COR-L47 (cell line): ENCODE measurements at regions not wholly inside any gene's neighbourhood (a gene's known extent, or its start where the extent isn't known, plus 50 kb on each side); places are given as distances from the start of the nearest gene placed in this dataset.
"Not testable (repeated sequence)": the region's sequence is repeated elsewhere in the genome, so short reads cannot be mapped to it uniquely, and the experiment has no call there.

Source experiments
- DNase-seq: peaks from one replicate; lab custom pipeline; 2025; lab: John Stamatoyannopoulos, UW

DNA sequence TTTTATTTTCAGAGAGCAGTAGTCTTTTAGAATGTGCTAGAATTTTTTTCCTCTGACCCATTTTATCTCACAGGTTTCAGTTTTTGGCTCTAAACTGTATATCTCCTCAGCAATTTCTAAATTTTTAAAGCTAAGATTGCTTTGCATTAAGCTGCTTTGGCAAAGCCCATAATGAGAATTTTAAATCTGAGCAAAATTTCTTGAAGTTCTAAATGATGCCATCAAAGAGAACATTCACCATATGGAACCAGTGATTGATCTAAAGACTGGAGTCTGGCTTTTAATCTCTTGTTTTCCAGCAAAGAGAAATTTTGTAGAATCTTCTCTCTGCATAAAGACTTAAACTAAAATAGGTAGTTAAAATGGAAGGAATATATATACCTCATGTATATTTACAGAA lies 313.6 kb downstream of the TBC1D32 start:
- DNase-seq = no peak

DNA sequence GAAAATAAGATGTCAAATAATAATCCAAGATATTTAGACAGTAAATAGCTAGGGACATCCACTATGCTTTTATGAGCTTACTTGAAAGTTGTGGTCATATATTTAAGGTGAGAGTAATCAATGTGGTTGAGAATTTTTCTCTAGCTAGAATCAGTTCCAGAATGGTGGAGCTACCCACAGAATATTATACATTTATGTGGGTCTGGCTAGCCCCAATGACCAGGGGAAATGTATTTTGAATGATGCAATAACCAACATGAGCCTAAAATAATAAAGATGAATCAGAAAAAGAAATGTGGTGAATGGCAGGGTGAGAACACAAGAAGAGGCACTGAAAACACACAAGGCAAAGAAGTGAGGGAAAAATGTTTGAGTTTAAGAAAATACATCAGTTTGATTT lies 325.7 kb downstream of the TBC1D32 start:
- no peak for DNase-seq

DNA sequence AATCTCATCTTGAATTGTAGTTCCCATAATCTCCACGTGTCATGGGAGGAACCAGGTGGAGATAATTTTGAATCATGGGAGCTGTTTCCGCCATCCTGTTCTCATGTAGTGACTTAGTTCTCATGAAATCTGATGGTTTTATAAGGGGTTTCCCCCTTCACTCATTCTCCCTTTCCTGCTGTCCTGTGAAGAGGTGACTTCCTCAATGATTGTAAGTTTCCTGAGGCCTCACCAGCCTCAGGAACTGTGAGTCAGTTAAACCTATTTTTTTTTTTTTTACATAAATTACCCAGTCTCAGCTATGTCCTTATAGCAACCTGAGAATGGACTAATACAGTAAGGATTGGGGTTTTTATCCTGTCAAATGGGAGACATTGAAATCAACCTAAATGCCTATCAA lies 328.3 kb downstream of the TBC1D32 start:
- no peak for DNase-seq

DNA sequence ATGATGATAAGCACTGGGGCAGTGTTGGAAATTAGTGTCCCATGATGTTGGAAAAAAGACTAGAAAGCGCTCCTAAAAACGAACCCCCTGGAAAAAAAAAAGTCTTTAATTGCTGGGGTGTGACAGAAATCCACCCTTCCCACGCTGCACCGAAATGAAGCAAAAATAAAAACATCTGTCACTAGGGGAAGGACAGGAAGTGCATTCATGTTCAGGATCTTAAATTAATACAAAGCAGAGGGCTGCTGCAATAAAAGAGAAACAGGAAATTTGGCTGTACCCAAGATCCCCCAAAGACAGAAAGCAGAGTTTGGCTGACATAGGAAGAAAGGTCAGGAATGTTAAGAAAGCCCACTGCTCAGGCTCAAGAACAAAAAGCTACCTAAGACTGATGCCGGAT lies 333.9 kb downstream of the TBC1D32 start:
- no peak for DNase-seq

DNA sequence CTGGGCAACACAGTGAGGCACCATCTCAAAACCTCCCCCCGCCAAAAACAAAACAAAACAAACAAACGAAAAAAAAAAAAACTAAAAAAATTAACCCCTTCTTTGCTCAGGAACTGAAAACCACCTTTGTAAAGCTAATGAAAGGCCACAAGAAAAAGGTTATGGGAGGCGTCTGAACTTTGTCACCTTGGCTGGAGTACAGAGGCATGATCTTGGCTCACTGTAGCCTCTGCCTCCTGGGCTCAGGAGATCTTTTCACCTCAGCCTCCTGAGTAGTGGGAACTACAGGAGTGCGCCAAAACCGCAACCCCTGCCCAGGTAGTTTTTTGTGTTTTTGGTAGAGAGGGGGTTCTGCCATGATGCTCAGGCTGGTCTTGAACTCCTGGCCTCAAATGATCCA lies 337.9 kb downstream of the TBC1D32 start:
- DNase-seq = no peak

DNA sequence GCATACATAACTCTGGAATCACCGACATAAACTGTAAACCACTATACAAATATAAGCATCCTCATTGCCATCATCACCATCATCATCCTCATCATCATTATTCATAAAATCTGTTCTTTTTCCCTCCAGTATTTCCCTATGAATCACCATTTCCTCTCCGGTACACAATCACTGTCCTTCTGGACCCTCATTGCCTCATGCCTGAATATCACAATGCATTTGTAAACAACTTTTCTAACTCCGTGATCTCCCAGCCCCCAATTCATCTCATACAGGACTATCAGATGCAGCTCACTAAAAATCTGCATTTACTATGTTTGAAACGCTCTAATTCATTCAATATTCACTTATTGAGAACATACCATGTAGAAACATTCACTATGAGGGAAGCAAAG lies 339.7 kb downstream of the TBC1D32 start:
- DNase-seq = no peak

DNA sequence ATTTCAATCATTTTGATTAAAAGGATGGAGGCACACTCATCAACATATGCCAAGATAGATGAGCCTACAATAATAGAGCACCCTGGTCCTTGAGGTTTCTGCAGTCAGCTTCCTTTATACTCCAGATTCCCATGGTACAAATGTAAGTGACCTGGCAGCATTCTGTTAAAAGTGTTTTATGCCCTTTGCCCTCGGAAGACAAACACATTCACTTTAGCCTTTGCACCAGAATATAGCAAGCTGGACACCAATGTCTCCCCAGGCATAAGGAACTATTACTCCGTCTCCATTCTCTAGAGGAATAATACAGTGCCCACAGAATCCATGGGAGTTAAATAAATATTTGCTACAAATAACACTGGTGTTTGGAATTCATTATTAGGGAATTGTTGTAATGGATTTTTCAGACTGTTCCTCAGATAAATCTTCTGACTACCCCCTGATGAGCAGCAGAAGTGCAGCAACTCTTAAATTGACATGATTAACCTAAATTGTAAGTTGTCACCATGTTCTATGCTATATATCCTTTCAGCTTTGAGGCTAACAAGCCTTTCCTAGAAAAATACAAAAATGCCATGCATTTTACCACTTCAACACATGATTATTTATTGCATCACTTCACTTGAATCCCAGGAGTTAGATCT lies 340.2 kb downstream of the TBC1D32 start:
- DNase-seq = no peak

DNA sequence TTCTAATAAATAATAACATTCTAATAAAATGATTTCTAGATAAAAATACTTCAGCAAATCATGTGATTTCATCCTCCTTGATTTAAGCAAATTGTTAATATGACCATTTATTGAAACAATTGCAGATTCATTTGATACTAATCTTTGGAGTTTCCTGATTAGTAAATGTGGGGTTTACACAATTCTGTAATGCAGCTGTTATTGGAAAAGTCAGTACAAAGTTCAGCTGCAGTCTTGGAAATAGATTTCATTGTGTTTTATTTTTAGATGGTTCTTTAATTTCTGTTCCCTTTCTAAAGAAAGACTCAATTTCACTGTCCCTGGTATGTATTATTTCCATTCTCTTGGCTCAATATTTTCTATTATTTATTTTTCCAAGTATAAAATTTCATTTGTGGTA lies 342.0 kb downstream of the TBC1D32 start:
- DNase-seq = no peak

DNA sequence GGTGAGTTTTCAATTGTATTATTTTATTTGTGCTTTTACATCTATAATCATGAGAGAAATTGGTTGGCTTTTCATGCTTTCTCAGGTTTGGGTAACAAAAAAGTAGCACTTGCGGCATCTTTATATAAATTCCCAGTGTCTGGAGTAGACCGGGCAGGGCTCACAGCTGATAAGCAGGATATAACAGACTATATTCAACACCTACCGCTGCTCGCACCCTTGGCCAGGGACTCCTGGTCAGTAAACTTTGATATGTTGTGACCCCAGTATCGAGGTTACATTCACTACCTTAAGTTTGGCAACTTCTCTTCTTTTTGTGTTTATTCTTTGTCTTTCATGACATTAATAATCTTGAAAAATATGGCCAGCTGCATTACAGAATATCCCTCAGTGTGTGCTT lies 343.4 kb downstream of the TBC1D32 start:
- no peak for DNase-seq

DNA sequence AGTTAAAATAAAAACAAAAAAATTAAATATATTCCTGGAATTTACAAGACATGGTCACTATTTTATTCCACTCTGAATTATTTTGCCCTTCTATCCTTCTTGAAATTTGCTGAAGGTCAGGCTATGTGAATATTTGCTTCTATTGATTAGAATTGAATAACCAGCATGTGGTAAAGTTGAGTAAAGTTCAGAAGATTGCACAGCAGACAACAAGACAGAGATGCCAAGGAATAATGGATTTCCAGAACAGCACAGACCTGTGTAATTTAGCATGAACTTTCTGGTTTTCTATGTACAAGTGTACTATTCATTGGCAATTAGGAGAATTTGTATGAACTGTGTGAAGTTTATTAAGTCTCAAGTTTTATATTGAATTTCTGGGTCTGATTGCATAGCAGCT lies 352.4 kb downstream of the TBC1D32 start:
- DNase-seq = no peak

DNA sequence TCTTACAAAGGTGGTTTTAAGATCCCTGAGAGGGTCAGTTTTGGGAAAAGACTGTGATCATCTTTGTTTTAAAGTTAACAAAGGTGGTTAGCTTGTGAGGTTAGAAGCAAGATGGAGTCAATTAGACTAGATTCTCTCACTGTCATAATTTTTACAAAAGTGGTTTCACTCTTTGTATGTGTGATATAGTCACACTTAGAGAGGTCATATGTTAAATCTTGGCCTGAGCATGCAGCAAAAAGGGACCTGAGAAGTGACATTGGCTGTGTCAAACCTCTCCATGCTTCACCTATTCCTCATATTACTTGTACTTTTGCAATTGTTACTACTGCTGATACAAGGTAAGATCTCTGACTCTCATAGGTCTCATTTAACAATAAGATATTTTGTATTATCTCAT lies 368.0 kb downstream of the TBC1D32 start:
- DNase-seq = no peak

DNA sequence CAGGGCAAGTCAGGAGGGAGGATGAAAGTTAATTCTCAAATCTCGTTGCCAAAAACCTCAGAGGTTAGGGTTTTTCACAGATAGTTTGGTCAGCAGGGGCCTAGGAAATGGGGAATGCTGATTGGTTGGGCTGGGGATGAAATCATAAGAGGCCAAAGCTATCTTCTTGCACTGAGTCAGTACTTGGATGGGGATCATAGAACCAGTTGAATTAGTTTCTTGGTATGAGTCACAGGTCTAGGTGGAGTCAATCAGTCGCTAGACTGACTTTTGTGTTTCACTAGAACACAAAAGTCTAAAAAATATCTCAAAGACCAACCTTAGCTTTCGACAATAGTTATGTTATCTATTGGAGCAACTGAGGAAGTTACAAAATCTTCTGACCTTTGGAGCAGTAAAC lies 368.5 kb downstream of the TBC1D32 start:
- DNase-seq = no peak

DNA sequence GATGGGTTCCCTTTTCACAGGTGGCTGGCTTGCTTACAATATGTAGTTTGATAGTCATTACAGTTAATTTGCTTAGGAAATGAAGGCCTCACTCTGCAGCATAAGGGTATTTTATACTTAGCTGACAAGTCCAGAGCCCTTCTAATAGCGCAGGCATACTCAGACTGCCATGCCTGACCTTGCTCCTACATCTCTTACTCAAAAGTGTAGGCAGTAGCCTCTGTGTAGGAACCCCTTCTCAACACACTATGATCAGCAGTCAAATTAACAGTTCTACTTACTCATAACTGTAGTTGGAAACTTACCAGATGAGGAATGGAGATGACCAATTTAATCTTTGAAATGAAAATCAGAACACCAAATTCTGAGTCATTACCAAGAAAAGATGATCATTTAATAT lies 373.5 kb downstream of the TBC1D32 start:
- no peak for DNase-seq

DNA sequence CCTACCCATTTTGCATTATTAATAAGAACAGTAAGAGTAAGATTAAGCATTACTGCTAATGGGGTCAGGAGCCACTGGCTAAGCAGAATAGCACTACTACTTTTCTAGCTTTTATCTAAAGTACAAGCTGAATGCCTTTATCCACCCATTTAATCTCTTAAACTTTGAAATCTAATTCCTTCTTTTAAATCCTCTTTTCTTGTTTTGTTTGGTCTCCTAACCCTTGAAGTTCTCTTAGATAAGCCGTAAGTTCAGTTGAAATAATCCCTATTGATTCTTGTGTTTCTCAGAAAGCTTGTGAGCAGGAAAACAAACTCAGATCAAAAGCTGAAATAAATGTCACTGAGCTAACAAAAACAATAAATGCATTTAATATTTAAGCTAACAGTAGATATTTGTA lies 380.2 kb downstream of the TBC1D32 start:
- no peak for DNase-seq

DNA sequence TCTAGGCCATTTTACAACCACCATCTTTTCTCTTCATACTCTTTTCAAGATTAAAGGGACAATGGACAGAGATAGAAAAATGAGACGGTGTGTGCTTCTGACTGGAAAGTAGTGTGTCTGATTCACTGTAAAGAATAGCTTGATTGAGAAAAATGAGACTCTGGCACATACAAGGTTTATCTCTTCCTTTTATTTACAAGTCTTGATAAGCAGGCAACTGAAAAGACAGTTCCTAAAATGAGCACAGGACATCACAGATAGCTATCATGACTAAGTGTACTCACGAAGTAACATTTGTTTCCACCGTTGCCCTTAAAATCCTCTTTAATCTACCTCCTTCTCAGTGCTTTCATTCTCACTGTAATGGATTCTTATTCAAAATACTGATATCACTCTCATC lies 383.0 kb downstream of the TBC1D32 start:
- no peak for DNase-seq

DNA sequence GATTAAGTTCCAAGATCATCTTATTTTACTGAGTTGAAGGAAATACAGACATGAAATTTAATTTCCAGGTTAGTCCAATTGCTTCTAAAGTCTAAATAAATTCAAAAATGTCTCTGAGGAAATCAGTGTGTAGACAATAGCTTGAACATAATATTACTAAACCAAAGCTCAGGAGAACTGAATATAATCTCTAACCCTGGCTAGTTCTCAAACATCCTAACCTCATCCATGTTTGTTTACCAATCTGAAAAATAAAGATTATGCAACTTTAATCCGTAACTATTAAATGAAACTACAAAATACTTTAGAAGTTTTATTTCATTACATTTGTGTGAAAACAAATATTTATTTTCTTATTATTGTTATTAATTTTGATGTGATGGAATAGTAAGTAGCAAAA lies 387.2 kb downstream of the TBC1D32 start:
- DNase-seq = no peak

DNA sequence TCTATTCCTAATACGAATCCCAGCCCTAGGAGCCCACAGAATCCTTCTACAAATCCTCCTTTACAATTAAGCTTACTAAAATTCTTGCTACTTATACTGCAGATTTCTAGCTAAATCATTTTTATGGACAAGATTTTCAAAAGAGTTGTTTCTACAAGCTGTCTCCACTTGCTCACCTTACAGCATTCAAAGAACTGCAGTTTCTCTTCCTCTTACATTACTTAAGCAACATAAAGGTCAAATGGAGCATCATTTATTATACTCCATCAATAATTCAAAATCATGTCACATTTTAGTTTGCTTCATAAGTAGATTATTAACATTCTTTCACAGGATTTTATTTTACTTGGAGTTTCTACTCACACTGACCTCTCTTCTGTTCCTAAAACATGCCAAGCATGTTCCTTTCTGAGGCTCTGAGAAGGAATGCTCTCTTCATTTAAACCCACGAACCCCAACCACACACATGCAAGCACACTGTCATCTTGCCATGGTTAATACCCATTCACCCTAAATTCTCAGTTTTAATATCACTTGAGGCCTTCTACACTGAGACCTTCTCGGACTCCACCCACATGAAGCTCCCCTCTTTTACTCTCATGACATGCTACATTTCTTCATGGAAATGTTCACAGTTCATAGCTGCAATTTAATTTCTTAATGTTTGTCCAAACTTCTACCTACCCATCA lies 388.2 kb downstream of the TBC1D32 start:
- no peak for DNase-seq

DNA sequence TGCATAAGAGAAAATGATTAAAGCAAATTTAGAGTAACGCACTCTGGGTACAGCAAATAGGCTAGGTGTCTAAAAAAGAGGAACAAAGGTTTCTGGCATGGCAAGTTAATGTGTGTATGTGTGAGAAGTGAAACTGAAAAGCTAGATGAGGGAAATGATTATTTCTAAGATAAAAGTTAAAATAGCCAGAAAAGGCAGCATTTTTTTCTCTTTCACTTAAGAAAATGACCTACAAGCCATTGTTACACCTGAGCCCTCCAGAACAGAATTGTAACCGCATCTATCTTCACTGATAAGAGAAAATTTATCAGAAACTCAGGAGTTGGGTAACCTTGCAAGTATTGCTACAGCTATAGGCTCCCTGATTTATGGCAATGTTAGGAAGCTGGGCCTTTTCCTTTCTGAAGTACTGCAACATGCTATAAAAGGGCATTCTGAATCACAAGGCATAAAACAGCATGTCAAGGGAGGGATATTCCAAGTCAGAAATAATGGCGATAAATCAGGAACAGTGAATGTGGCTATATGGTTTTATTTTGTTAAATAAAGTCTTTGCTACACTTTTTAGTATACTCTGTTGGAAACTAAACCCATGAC lies 395.3 kb downstream of the TBC1D32 start:
- DNase-seq = no peak

DNA sequence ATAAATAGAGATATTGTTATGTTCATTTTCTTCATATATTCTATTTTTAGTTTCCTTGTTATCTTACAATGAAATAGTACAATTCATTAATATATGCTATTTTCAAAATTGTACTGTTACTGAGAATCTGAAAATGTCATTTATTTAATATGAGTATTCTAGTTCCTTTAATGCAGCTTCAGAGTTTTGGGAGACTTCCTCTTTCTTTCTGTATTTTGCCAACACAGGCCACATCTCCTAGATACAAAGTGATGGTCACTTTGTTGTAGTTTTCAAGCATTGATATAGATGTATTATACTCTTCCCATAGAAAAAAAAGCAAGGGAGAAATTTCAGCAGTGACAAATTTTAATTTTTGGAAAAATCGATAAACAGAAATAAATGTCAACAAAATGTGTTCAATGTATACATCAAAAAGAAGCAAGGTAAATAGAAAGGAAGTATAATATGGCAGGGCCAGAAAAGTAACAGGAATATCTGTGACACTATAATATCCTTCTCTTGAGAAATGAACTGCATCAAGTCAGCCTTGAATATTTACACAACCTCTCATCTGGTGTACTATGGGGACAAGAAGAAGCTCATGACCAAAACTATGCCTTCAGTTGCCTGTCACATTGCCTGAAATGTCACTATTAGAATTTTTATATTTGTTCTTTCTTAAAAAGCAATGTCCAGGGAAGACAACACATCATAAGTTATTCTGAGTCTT lies 396.0 kb downstream of the TBC1D32 start:
- no peak for DNase-seq

DNA sequence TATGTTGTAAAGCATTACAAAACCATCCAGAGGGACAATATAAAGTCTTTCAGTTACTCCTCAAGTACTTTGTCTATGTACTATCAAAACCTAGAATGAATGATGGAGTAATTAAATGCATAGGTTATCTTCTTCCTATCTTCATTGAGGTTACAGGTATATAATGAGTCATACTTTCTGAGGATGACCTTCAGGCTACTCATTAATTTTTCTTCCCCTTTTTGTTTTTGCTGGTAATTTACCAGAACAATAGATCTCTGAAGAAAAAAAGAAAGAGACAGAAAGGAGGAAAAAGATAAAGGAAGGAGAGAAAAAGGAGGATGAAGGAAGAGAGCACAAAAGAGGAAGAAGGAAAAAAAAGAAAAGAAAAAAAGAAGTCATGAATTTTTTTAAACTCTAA lies 398.4 kb downstream of the TBC1D32 start:
- DNase-seq = no peak

DNA sequence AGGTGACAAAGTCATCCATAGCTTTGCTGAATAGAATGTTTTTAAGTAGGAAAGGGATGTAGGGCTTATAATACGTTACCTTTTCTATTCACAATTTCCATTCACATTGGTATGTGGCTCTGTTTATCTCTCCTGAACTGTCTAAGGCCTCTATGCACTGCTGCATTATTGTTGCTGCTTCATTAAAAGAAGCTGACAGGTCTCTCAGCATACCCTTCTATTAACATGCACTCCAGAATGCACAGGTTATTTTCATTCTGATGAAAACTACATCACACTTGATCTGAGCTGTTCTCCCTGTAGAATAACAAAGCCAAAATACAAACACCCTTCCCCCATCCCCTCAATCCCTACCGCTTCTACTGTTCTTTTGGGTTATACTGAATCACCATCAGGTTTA lies 399.3 kb downstream of the TBC1D32 start:
- DNase-seq = no peak

DNA sequence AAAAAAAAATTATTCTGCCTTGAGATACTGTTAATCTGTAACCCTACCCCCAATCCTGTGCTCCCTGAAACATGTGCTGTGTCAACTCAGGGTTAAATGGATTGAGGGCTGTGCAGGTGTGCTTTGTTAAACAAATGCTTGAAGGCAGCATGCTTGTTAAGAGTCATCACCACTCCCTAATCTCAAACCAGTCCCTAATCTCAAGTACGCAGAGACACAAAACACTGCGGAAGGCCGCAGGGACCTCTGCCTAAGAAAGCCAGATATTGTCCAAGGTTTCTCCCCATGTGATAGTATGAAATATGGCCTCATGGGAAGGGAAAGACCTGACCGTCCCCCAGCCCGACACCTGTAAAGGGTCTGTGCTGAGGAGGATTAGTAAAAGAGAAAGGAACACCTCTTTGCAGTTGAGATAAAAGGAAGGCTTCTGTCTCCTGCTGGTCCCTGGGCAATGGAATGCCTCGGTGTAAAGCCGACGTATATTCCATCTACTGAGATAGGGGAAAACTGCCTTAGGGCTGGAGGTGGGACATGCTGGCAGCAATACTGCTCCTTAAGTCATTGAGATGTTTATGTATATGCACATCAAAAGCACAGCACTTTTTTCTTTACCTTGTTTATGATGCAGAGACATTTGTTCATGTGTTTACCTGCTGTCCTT lies 402.6 kb downstream of the TBC1D32 start:
- DNase-seq = not testable (repeated sequence)

DNA sequence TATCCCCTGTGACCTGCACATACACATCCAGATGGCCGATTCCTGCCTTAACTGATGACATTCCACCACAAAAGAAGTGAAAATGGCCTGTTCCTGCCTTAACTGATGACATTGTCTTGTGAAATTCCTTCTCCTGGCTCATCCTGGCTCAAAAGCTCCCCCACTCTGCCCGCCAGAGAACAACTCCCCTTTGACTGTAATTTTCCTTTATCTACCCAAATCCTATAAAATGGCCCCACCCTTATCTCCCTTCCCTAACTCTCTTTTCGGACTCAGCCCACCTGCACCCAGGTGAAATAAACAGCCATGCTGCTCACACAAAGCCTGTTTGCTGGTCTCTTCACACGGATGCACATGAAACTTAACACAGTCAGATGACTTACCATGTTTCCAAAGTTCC lies 403.8 kb downstream of the TBC1D32 start:
- not testable (repeated sequence) for DNase-seq
